ENCODE measurements at regions not wholly inside any gene's neighbourhood (a gene's known extent, or its start where the extent isn't known, plus 50 kb on each side); places are given as distances from the start of the nearest gene placed in this dataset.

- TF ChIP-seq USF1 (IDR thresholded peaks at IDR 0.05) (no peak), CEBPB (IDR thresholded peaks at IDR 0.05) (no peak), MAX (IDR thresholded peaks at IDR 0.05) (no peak), CREB1 (IDR thresholded peaks at IDR 0.05; ENCODE audit: low read depth) (no peak), EP300 (IDR thresholded peaks at IDR 0.05; ENCODE audit: borderline replicate concordance) (no peak), TAF1 (IDR thresholded peaks at IDR 0.05; ENCODE audit: low read depth) (no peak), ZBTB7A (IDR thresholded peaks at IDR 0.05; ENCODE audit: low read depth) (no peak), FOXM1 (IDR thresholded peaks at IDR 0.05; ENCODE audit: borderline replicate concordance, low read depth) (no peak), TCF12 (IDR thresholded peaks at IDR 0.05; ENCODE audit: low read depth) (no peak), REST (IDR thresholded peaks at IDR 0.05; ENCODE audit: low read depth) (no peak)
These were observed 160.8 kb downstream of the XPNPEP1 start for GRCh38 chr10:109762555-109762954.

Data from Ishikawa (cell line).